OCI-LY3 (cell line): ENCODE measurements at regions not wholly inside any gene's neighbourhood (a gene's known extent, or its start where the extent isn't known, plus 50 kb on each side); places are given as distances from the start of the nearest gene placed in this dataset.

Experiments used
- EZH2phosphoT487 ChIP-seq: fragments of 200-600 bp; shearing (Covaris generic); IDR thresholded peaks from 2 replicates; pipeline ENCODE4 v1.6.1; 2018; ENCODE audit warnings: antibody characterized with exemption, mixed run types, low read depth
- TF ChIP-seq, protein P1 (sequence below): fragments of 200-600, 300-600 bp; sonication (generic); IDR thresholded peaks from 2 replicates; pipeline ENCODE4 v1.5.1; 2014; ENCODE audit warnings: antibody characterized with exemption, low read length, low read depth

DNA sequence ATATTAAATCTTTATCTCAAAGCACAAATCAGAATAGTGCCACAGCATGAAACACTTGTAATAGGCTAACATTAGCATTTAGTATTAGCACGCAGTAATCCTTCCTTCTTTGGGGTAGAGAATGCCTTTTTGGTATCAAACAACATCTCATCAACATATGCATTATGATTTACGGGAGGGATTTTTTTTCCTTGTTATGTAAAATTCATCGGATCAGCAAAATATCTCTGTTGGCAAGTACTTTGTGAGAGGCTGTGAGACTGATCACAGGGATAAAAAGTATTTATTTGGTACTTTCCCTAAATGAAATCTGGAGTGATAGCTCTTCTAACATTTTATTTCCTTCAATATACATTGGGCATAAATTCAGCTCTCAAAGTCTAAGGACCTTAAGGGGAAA is 68.4 kb upstream of the TMEM178A start:
- TF ChIP-seq, protein P1, sequence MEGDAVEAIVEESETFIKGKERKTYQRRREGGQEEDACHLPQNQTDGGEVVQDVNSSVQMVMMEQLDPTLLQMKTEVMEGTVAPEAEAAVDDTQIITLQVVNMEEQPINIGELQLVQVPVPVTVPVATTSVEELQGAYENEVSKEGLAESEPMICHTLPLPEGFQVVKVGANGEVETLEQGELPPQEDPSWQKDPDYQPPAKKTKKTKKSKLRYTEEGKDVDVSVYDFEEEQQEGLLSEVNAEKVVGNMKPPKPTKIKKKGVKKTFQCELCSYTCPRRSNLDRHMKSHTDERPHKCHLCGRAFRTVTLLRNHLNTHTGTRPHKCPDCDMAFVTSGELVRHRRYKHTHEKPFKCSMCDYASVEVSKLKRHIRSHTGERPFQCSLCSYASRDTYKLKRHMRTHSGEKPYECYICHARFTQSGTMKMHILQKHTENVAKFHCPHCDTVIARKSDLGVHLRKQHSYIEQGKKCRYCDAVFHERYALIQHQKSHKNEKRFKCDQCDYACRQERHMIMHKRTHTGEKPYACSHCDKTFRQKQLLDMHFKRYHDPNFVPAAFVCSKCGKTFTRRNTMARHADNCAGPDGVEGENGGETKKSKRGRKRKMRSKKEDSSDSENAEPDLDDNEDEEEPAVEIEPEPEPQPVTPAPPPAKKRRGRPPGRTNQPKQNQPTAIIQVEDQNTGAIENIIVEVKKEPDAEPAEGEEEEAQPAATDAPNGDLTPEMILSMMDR, result no peak
- TF ChIP-seq EZH2phosphoT487, result no peak
